ENCODE measurements at regions not wholly inside any gene's neighbourhood (a gene's known extent, or its start where the extent isn't known, plus 50 kb on each side); places are given as distances from the start of the nearest gene placed in this dataset.

DNA sequence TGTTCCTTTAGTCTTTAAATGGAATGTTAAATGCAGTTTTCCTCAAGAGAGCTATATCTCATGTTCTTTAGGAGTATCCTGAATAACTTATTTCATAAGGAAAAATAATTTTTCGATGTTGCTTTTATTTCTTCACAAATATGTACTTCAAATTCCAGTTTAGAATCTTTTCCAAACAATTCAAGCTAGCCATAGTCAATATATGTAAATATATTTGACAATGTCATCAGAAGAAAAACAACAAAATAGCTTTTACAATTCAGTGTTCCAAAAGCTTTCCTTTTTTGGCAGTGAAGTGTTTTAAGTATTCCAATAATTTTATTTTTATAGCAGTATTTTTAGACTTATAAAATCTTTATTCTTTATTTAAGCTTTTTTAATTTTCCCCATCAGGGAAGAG, 1532.0 kb downstream of the PCDH18 start:
- intact Hi-C loops (cut with DNase I): no loop called here
- DNase-seq (ENCODE audit: extremely low spot score in 2 of 2): no peak
- TF ChIP-seq POLR2AphosphoS5 (IDR thresholded peaks at IDR 0.05; ENCODE audit: insufficient read depth in 1 of 2, low read depth in 1 of 2): no peak
- TF ChIP-seq, protein P1, sequence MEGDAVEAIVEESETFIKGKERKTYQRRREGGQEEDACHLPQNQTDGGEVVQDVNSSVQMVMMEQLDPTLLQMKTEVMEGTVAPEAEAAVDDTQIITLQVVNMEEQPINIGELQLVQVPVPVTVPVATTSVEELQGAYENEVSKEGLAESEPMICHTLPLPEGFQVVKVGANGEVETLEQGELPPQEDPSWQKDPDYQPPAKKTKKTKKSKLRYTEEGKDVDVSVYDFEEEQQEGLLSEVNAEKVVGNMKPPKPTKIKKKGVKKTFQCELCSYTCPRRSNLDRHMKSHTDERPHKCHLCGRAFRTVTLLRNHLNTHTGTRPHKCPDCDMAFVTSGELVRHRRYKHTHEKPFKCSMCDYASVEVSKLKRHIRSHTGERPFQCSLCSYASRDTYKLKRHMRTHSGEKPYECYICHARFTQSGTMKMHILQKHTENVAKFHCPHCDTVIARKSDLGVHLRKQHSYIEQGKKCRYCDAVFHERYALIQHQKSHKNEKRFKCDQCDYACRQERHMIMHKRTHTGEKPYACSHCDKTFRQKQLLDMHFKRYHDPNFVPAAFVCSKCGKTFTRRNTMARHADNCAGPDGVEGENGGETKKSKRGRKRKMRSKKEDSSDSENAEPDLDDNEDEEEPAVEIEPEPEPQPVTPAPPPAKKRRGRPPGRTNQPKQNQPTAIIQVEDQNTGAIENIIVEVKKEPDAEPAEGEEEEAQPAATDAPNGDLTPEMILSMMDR (IDR thresholded peaks at IDR 0.05): no peak
- TF ChIP-seq POLR2A (IDR thresholded peaks at IDR 0.05): no peak
- no peak overlapping the region for H3K4me3 ChIP-seq
- no peaks in the 10 kb centered on the region for H3K9me3 ChIP-seq
- no peaks in the 10 kb centered on the region for H3K36me3 ChIP-seq
- no peak overlapping the region for H3K27ac ChIP-seq
- no peaks in the 10 kb centered on the region for H3K4me1 ChIP-seq
- H3K27me3 ChIP-seq: no peaks in the 10 kb centered on the region

DNA sequence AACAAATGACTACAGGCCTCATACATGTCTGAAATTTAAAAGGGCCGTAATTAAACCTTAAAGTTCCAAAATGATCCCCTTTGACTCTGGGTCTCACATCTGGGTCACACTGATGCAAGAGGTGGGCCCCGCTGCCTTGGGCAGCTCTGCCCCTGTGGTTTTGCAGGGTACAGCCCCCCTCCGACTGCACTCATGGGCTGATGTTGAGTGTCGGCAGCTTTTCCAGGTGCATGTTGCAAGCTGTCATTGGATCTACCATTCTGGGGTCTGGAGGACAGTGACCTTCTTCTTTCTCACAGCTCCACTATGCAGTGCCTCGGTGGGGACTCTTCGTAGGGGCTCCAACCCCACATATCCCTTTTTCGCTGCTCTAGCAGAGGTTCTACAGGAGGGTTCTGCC, 1537.9 kb downstream of the PCDH18 start:
- Histone ChIP-seq H3K4me1 (no peaks in the 10 kb centered on the region), H3K27ac (no peak overlapping the region), H3K4me3 (no peak overlapping the region), H3K9me3 (no peaks in the 10 kb centered on the region), H3K36me3 (no peaks in the 10 kb centered on the region), H3K27me3 (no peaks in the 10 kb centered on the region)
- no peak for TF ChIP-seq POLR2A (IDR thresholded peaks at IDR 0.05)
- TF ChIP-seq, protein P1 (IDR thresholded peaks at IDR 0.05): no peak
- TF ChIP-seq POLR2AphosphoS5 (IDR thresholded peaks at IDR 0.05; ENCODE audit: insufficient read depth in 1 of 2, low read depth in 1 of 2): no peak
- DNase-seq (ENCODE audit: extremely low spot score in 2 of 2): no peak
- intact Hi-C loops (cut with DNase I): no loop called here

DNA sequence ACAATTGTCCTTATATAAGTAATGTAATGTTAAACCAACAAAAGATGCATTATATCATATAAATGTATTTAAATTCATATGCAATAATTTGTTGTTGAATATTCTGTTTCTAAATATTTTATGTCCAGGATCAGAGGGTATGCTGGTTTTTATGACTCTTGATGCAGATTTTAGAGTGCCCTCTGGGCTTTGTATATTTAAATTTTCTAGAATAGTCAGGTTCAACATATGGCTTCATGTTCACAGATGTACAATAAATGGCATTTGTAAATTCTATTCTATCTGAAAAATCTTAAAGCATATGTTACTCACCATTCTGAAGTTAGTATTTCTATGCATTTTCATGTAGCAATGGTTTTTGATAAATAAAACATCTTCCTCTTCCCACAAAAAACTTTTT, 1555.4 kb downstream of the PCDH18 start:
- intact Hi-C loops (cut with DNase I): no loop called here
- Histone ChIP-seq H3K9me3 (no peaks in the 10 kb centered on the region), H3K36me3 (no peaks in the 10 kb centered on the region), H3K27ac (no peak overlapping the region), H3K27me3 (no peaks in the 10 kb centered on the region), H3K4me1 (no peaks in the 10 kb centered on the region), H3K4me3 (no peak overlapping the region)
- TF ChIP-seq POLR2A (IDR thresholded peaks at IDR 0.05) (no peak), POLR2AphosphoS5 (IDR thresholded peaks at IDR 0.05; ENCODE audit: insufficient read depth in 1 of 2, low read depth in 1 of 2) (no peak)
- TF ChIP-seq, protein P1 (IDR thresholded peaks at IDR 0.05): no peak
- no peak for DNase-seq (ENCODE audit: extremely low spot score in 2 of 2)

DNA sequence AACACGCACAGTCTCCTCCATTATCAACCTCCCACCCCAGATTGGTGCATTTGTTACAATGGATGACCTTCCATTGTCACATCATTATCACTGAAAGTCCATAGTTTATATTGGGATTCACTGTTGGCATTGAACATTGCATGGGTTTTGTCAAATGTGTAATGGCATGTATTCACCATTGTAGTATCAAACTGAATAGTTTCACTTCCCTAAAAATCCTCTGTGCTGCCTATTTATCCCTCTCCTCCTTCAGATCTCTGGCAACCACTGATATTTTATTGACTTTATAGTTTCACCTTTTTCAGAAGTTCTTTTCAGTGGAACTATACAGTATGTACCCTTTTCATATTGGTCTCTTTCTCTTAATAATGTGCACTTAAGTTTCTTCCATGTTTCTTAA, 1565.4 kb downstream of the PCDH18 start:
- no peaks in the 10 kb centered on the region for H3K36me3 ChIP-seq
- TF ChIP-seq POLR2AphosphoS5 (IDR thresholded peaks at IDR 0.05; ENCODE audit: insufficient read depth in 1 of 2, low read depth in 1 of 2) (no peak), POLR2A (IDR thresholded peaks at IDR 0.05) (no peak)
- TF ChIP-seq, protein P1 (IDR thresholded peaks at IDR 0.05): no peak
- no peak overlapping the region for H3K4me3 ChIP-seq
- no peaks in the 10 kb centered on the region for H3K9me3 ChIP-seq
- no peak overlapping the region for H3K27ac ChIP-seq
- no peaks in the 10 kb centered on the region for H3K4me1 ChIP-seq
- H3K27me3 ChIP-seq: no peaks in the 10 kb centered on the region
- DNase-seq (ENCODE audit: extremely low spot score in 2 of 2): no peak
- intact Hi-C loops (cut with DNase I): no loop called here

DNA sequence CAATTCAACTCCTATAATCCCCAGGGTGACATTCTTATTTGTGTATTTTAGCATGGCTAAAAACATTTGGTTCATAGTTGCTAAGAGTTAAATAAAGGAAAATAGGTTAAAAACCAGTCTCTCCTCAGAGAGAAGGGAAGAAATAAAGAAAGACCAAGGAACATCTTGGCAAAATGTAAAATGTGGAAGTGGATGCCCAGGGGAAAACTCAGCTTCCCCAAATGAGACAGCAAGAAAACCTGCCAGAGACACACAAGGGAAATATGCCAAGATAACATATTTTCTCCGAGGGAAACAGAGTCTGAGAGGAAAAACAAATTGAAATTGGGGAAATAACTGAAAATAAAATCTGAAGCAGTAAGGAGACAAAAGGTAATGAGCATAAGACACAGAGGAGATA, 1569.3 kb downstream of the PCDH18 start:
- H3K27me3 ChIP-seq: no peaks in the 10 kb centered on the region
- intact Hi-C loops (cut with DNase I): no loop called here
- no peak overlapping the region for H3K4me3 ChIP-seq
- H3K27ac ChIP-seq: no peak overlapping the region
- no peaks in the 10 kb centered on the region for H3K36me3 ChIP-seq
- no peak for TF ChIP-seq POLR2A (IDR thresholded peaks at IDR 0.05)
- TF ChIP-seq, protein P1 (IDR thresholded peaks at IDR 0.05): no peak
- no peak for TF ChIP-seq POLR2AphosphoS5 (IDR thresholded peaks at IDR 0.05; ENCODE audit: insufficient read depth in 1 of 2, low read depth in 1 of 2)
- no peak for DNase-seq (ENCODE audit: extremely low spot score in 2 of 2)
- no peaks in the 10 kb centered on the region for H3K4me1 ChIP-seq
- H3K9me3 ChIP-seq: no peaks in the 10 kb centered on the region

Measured in vagina (tissue), 2 donors.